GM19328 (cell line): ENCODE measurements at regions not wholly inside any gene's neighbourhood (a gene's known extent, or its start where the extent isn't known, plus 50 kb on each side); places are given as distances from the start of the nearest gene placed in this dataset.

Experiments used
- ATAC-seq: cut with Tn5 transposase; IDR thresholded peaks from one replicate; pipeline ENCODE4 v1.9.1; 2021; ENCODE audit warnings: mild to moderate bottlenecking, moderate library complexity; ENCODE audit not compliant: unreplicated experiment

DNA sequence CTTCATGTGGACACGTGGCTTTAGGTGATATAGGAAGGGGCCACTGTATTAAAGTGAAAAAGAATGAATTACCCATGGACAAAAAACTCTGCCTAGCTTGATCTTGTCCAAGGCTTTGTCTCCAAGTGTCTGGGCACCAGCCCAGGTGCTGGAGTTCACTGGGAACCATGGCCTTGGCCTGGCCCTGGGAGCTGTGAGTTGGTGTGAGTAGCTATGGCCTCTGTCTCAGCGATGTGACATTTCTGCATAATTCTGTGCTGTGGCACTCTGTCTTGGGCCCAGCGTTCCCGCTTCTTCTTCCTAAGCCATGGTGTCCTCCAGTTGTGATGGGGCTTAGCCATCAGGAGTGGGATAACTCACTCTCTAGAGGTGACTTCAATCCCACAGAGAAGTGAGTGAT lies 119.0 kb upstream of the PPP2R2D start:
- no peak for ATAC-seq

- ATAC-seq: no peak
Observed at GRCh38 chr10:131784363-131785120, 116.3 kb upstream of the PPP2R2D start.

DNA sequence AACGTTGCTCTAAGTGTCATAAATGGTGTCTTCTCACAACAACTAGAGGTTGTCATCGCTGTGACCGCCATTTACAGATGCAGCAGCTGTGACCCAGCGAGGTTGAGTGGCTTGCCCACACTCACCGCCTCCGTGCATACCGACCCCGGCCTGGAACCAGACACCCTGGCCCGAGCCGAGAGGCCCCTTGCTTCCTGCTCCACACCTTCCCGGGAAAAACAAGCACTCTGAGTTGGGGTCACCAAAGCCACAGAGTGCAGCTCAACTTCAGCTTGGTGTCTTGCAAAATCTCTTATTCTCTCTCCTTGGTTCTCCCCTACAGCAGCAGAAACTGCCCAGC lies 115.7 kb upstream of the PPP2R2D start:
- ATAC-seq: no peak

GRCh38 chr10:131786756-131787605 lies 113.8 kb upstream of the PPP2R2D start:
- ATAC-seq: no peak

- no peak for ATAC-seq
Observed at GRCh38 chr10:131787961-131788360, 112.8 kb upstream of the PPP2R2D start.

GRCh38 chr10:131788386-131788785 lies 112.4 kb upstream of the PPP2R2D start:
- no peak for ATAC-seq

GRCh38 chr10:131789516-131789915 lies 111.3 kb upstream of the PPP2R2D start:
- no peak for ATAC-seq

GRCh38 chr10:131790021-131790420 lies 110.8 kb upstream of the PPP2R2D start:
- ATAC-seq: no peak

DNA sequence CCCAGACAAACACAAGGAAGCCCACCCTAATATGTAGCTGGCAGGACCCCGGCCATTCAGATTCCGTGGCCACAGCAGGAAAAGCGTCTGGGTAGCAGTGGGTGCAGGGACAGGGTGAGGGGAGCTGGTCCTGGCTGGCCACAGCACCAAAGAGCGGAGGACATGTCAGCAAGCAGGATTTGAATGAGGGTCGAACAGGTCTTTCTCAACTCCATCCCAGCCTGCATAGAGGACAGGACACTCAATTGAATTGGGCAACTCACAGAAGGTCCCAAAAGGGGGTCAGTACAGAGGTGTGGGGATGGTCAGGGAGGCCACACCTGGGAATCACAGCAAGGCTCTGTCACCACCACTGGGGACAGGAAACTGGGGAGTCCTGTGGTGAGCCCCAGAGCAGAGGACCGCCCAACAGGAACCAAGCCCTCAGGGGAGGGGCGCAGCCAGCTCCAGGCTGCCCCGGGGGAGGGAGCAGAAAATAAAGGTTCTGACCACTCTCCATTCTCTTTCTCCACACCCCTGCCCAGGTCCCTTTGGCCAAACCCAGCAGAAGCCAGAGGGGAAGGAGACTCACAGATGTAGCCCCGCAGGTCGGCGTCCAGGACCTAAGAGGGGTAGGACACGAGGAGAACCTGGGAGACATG lies 108.7 kb upstream of the PPP2R2D start:
- ATAC-seq: no peak

- ATAC-seq: no peak
Observed at GRCh38 chr10:131792809-131793208, 108.0 kb upstream of the PPP2R2D start.

DNA sequence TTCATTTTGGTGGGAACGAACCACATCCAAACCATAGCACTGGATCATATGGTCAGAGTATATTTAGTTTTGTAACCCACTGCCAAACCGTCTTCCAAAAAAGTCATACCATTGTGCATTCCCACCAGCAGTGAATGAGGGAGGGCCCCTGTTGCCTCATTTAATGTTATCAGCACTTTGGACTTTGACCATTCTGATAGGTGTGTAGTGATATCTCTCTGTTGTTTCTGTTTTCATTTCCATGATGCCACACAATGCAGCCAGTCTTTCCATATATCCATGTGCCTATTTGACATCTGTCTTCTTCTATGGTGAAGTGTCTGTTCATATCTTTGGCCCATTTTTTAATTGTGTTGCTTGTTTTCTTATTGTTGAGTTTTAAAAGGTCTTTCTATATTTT lies 105.0 kb upstream of the PPP2R2D start:
- no peak for ATAC-seq

DNA sequence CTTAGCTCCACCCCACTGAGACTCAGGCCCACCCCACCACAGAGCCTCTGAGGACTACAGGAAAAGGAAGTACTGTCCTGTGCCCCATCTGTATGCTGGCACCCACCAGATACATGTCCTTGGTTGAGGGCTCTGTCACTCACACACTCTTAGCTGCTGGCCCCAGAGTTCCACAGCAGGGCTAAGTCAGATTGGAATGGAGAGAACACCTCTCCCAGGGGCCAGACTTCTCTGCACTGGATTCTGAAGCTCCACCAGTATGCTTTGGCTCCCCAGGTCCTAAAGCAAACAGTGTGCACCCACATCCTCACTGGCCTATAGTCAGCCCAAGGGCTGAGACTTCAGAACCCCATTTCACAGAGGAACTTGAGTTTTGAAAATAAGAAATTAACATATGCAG lies 103.2 kb upstream of the PPP2R2D start:
- no peak for ATAC-seq

DNA sequence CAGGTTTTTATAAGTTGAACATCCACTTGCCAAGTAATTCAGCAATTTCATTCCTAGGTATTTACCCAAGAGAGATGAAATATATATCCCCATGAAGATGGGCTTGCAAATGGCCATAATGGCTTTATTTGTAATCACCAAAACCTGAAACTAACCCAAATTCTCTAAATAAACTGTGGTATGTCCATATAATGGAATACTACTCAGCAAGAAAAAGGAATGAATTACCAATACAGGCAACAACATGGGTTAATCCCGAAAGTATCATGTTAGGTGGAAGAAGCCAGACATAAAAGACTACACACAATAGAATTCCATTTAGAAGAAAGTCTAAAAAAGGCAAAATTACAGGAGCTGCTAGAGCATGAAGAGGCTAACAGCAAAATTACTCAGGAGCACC lies 101.4 kb upstream of the PPP2R2D start:
- no peak for ATAC-seq

GRCh38 chr10:131802156-131802915 lies 98.5 kb upstream of the PPP2R2D start:
- no peak for ATAC-seq

DNA sequence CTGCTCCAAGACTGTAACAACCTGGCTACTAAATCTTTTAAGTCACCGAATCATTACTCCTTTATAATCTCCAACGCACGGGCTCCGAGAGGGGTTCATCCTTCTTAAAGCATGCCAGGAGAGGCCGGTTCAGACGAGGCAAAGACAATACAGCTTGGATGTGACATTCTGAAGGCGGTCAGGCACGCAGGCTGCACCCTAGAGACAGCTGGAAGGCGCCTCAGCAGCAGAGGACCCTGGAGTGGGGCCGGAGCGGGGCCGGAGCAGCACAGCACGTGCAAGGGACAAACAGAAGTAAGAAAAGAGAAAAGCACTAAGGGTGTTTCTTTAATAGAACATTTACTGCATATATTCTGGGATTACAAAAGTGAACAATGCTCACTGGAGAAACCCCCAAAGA lies 97.8 kb upstream of the PPP2R2D start:
- no peak for ATAC-seq

- ATAC-seq: no peak
Observed at GRCh38 chr10:131803860-131804425, 96.9 kb upstream of the PPP2R2D start.

GRCh38 chr10:131804551-131805295 lies 96.1 kb upstream of the PPP2R2D start:
- no peak for ATAC-seq

GRCh38 chr10:131805696-131806095 lies 95.1 kb upstream of the PPP2R2D start:
- no peak for ATAC-seq

DNA sequence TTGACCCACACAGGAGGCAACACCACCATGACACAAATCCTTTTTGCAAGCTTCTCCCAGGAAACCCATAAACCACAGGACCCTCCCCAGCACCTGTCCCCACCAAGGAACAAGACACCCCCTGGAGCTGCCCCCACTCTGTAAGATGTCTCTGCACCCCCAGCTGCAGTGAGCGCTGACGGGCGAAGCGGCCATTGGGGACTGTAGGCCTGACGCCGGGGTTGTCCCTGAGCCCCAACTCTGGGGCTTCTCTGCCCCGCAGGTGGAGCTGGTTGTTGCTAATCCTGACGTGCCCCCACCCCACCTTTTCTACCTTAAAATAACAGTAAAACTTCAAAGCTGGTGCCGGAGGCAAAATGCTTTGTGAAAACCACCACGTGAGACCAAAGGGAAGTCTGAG lies 94.7 kb upstream of the PPP2R2D start:
- no peak for ATAC-seq

- no peak for ATAC-seq
Observed at GRCh38 chr10:131806646-131807317, 94.0 kb upstream of the PPP2R2D start.
